ENCODE measurements at regions not wholly inside any gene's neighbourhood (a gene's known extent, or its start where the extent isn't known, plus 50 kb on each side); places are given as distances from the start of the nearest gene placed in this dataset.

- TF ChIP-seq, protein P1, sequence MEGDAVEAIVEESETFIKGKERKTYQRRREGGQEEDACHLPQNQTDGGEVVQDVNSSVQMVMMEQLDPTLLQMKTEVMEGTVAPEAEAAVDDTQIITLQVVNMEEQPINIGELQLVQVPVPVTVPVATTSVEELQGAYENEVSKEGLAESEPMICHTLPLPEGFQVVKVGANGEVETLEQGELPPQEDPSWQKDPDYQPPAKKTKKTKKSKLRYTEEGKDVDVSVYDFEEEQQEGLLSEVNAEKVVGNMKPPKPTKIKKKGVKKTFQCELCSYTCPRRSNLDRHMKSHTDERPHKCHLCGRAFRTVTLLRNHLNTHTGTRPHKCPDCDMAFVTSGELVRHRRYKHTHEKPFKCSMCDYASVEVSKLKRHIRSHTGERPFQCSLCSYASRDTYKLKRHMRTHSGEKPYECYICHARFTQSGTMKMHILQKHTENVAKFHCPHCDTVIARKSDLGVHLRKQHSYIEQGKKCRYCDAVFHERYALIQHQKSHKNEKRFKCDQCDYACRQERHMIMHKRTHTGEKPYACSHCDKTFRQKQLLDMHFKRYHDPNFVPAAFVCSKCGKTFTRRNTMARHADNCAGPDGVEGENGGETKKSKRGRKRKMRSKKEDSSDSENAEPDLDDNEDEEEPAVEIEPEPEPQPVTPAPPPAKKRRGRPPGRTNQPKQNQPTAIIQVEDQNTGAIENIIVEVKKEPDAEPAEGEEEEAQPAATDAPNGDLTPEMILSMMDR (IDR thresholded peaks at IDR 0.05), result no peak
- no peak for TF ChIP-seq POLR2A (IDR thresholded peaks at IDR 0.05)
These were observed 107.0 kb downstream of the ARF6 start for GRCh38 chr14:49999826-50000379.

Data from lower leg skin (tissue), 3 donors.